Calu3 (cell line): ENCODE measurements at regions not wholly inside any gene's neighbourhood (a gene's known extent, or its start where the extent isn't known, plus 50 kb on each side); places are given as distances from the start of the nearest gene placed in this dataset.
"Not testable (repeated sequence)": the region's sequence is repeated elsewhere in the genome, so short reads cannot be mapped to it uniquely, and the experiment has no call there.

Experiments
- BruUV-seq: library from RNA; stranded (reverse); fragments of 400-500 nt; replicated peaks from 2 replicates; lab custom pipeline; 2021; lab: Mats Ljungman, UMichigan
- CTCF ChIA-PET: fragments of 300-600 bp; sonication (Branson Sonifier 250); formaldehyde crosslinking; loops from one replicate; lab custom pipeline; 2022; ENCODE audit warnings: antibody characterized with exemption; lab: Charles Lee
- DNase-seq: peaks from one replicate; pipeline ENCODE4 v3.0.0; 2022
- H3K27ac Mint-ChIP-seq: one replicate; pipeline ENCODE4 v1.8.0; 2022; ENCODE audit warnings: mixed read lengths; ENCODE audit not compliant: unreplicated experiment
- H3K27me3 Mint-ChIP-seq: one replicate; pipeline ENCODE4 v1.8.0; 2022; ENCODE audit warnings: mixed read lengths; ENCODE audit not compliant: unreplicated experiment
- H3K36me3 Mint-ChIP-seq: one replicate; pipeline ENCODE4 v1.8.0; 2022; ENCODE audit warnings: mild to moderate bottlenecking, moderate library complexity, mixed read lengths; ENCODE audit not compliant: insufficient read depth, unreplicated experiment
- H3K4me1 Mint-ChIP-seq: one replicate; pipeline ENCODE4 v1.8.0; 2022; ENCODE audit warnings: mild to moderate bottlenecking, low read depth, mixed read lengths; ENCODE audit not compliant: unreplicated experiment
- H3K4me3 Mint-ChIP-seq: one replicate; pipeline ENCODE4 v1.8.0; 2022; ENCODE audit warnings: mild to moderate bottlenecking, low read depth, moderate library complexity, mixed read lengths; ENCODE audit not compliant: unreplicated experiment
- H3K9me3 Mint-ChIP-seq: one replicate; pipeline ENCODE4 v1.8.0; 2022; ENCODE audit warnings: low read depth, mixed read lengths; ENCODE audit not compliant: unreplicated experiment
- intact Hi-C: fragments of 100-400 bp; cut with micrococcal nuclease; formaldehyde crosslinking; loops from one replicate; pipeline ENCODE4 v1.10.0; 2022; ENCODE audit not compliant: unreplicated experiment
- TF ChIP-seq, protein P1 (sequence below): fragments of 200-600 bp; IDR thresholded peaks from one replicate; pipeline ENCODE4 v1.8.0; 2022; ENCODE audit warnings: antibody characterized with exemption; ENCODE audit not compliant: unreplicated experiment

DNA sequence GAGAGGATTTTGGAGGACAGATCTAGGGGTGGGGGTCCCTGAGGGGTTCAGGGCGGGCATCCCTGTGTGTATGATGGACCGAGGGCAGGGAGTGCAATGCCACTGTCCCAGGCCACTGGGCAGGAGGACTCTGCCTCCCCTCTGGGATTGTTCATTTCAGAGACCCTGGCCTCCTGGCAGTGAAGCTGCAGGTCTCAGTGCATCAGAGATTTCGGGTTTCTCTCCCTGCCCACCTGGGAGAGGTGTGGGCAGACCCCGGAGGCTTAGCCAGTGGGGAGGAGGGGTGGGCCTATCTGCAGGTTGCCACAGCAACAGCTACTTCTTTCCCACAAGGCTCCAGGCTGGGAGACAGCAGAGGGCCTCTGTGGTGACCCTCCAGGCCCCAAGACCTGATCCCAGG lies 80.1 kb upstream of the LRPAP1 start:
- BruUV-seq = no TSS peak
- DNase-seq = no peak
- Mint-ChIP-seq H3K4me3 (no peak overlapping the region), H3K27me3 (peaks cover 73% of the 10 kb centered on the region), H3K27ac (no peak overlapping the region), H3K9me3 (peaks cover 3% of the 10 kb centered on the region), H3K36me3 (no peaks in the 10 kb centered on the region), H3K4me1 (peaks cover 10% of the 10 kb centered on the region)
- intact Hi-C loops = no loop called here
- CTCF ChIA-PET = no interaction called here
- TF ChIP-seq, protein P1, sequence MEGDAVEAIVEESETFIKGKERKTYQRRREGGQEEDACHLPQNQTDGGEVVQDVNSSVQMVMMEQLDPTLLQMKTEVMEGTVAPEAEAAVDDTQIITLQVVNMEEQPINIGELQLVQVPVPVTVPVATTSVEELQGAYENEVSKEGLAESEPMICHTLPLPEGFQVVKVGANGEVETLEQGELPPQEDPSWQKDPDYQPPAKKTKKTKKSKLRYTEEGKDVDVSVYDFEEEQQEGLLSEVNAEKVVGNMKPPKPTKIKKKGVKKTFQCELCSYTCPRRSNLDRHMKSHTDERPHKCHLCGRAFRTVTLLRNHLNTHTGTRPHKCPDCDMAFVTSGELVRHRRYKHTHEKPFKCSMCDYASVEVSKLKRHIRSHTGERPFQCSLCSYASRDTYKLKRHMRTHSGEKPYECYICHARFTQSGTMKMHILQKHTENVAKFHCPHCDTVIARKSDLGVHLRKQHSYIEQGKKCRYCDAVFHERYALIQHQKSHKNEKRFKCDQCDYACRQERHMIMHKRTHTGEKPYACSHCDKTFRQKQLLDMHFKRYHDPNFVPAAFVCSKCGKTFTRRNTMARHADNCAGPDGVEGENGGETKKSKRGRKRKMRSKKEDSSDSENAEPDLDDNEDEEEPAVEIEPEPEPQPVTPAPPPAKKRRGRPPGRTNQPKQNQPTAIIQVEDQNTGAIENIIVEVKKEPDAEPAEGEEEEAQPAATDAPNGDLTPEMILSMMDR = no peak

DNA sequence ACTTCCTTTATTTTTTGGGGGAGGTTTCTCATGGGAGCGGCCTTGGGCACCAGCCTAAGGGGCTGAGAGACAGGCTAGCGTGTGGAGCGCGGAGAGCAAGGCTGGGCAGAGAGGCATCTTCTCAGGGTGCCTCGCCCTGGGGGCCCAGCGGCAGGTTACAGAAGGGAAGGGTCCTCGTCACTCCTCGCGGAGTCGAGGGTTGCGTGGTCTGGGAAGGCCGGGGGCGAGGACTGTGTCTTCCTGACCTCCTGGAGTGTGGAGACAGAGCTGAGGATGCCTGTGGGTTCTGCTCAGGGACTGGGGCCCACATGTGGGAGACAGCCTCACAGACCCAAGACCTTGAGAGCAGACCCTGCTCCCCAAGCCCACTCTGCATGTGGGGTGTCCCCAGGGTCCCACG lies 79.6 kb upstream of the LRPAP1 start:
- Mint-ChIP-seq H3K9me3 (peaks cover 3% of the 10 kb centered on the region), H3K4me1 (peaks cover 10% of the 10 kb centered on the region), H3K27ac (no peak overlapping the region), H3K27me3 (peaks cover 68% of the 10 kb centered on the region), H3K4me3 (no peak overlapping the region), H3K36me3 (no peaks in the 10 kb centered on the region)
- BruUV-seq = no TSS peak
- TF ChIP-seq, protein P1 = no peak
- CTCF ChIA-PET = no interaction called here
- intact Hi-C loops = no loop called here
- no peak for DNase-seq

DNA sequence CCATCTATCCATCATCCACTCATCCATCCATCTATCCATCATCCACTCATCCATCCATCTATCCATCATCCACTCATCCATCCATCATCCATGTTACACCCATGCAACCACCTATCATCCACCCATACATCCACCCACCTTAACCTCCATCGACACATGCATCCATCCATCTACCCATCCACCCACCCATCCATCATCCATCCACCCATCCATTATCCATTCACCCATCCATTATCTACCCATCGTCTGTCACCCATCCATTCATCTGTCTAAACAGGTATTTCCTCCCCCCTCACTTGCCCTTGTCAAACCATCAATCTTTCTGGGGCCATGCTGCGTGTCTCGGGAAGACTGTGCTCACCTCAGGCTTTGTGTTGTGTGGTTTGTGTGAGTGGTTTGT lies 78.6 kb upstream of the LRPAP1 start:
- H3K36me3 Mint-ChIP-seq, H3K4me1 Mint-ChIP-seq, intact Hi-C loops, H3K4me3 Mint-ChIP-seq, CTCF ChIA-PET, BruUV-seq, H3K27ac Mint-ChIP-seq, DNase-seq, H3K9me3 Mint-ChIP-seq: not testable (repeated sequence)
- peaks cover 59% of the 10 kb centered on the region for H3K27me3 Mint-ChIP-seq

DNA sequence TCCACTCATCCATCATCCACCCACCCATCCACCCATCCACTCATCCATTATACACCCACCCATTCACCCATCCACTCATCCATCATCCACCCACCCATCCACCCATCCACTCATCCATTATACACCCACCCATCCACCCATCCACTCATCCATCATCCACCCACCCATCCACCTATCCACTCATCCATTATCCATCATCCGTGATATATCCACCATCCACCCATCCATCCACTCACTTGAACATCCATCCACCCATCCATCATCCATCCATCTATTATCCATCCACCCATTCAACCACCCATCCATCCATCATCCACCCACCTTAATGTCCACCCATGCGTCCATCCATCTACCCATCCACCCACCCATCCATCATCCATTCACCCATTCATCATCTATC lies 77.7 kb upstream of the LRPAP1 start:
- H3K9me3 Mint-ChIP-seq, DNase-seq, H3K4me3 Mint-ChIP-seq, intact Hi-C loops, BruUV-seq, H3K36me3 Mint-ChIP-seq, CTCF ChIA-PET, H3K27ac Mint-ChIP-seq, H3K4me1 Mint-ChIP-seq: not testable (repeated sequence)
- H3K27me3 Mint-ChIP-seq = peaks cover 50% of the 10 kb centered on the region

DNA sequence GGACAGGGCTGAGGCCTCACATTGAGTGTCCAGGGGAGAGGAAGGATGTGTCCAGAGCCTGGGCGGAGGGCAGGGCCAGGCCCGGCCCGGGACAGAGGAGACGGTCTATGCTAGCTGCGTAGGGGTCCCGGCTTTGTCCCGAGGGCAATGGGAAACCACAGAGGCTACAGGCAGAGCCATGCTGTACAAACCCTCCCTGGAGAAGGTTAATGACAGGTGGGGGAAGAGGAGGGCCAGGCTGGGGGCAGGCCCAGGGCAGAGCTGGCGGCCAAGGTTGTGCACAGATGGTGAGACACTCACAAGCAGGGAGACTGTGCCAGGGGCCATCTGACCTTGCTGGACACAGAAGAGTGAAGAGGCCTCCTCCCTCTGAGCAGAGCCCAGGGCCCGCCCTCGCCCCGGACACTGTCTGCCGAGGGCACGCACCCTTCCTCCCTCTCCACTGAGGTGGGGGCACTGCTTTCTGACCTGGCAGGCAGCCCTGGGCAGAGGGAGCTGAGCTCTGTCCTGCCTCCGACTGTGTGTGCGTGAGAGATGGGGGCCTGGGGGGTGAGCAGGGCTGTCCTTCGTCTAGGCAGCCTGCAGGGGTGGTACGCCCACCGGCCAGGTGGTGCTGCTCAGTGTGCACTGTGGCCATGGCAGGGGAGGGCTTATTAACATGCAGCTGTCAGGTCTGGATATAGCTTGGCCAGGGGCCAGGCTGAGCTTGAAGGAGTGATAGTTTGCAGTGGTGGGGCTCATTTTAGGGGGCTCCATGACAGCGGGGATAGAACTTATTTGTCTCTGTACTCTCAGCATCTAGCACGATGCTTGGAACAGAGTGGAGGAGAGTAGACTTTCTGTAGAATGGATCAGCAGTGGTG lies 75.7 kb upstream of the LRPAP1 start:
- H3K4me1 Mint-ChIP-seq = no peaks in the 10 kb centered on the region
- TF ChIP-seq, protein P1 = no peak
- intact Hi-C loops = no loop called here
- no peak for DNase-seq
- CTCF ChIA-PET = no interaction called here
- BruUV-seq = no TSS peak
- H3K9me3 Mint-ChIP-seq = no peaks in the 10 kb centered on the region
- peaks cover 33% of the 10 kb centered on the region for H3K27me3 Mint-ChIP-seq
- no peak overlapping the region for H3K27ac Mint-ChIP-seq
- H3K4me3 Mint-ChIP-seq = no peak overlapping the region
- no peaks in the 10 kb centered on the region for H3K36me3 Mint-ChIP-seq

DNA sequence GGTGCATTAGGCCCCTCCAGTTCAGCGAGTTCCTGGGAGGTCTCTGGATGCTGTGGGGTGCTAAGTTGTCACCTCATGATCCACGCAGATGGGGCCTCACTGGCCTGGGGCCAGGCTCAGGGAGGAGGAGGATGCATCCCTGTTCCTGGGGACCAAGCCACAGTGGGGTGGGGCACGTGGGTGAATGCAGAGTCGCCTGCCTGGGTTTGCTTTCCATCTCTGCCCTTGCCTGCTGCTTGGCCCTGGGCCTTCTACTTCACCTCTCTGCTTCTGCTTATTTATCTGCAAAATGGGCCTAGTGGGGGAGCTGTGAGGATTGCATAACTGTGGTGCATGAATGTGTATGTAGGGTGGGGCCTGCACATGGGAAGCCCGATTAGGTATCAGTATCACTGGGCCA lies 74.6 kb upstream of the LRPAP1 start:
- H3K9me3 Mint-ChIP-seq, intact Hi-C loops, DNase-seq, BruUV-seq, H3K36me3 Mint-ChIP-seq, H3K4me3 Mint-ChIP-seq, H3K27ac Mint-ChIP-seq, H3K4me1 Mint-ChIP-seq, CTCF ChIA-PET: not testable (repeated sequence)
- peaks cover 39% of the 10 kb centered on the region for H3K27me3 Mint-ChIP-seq

DNA sequence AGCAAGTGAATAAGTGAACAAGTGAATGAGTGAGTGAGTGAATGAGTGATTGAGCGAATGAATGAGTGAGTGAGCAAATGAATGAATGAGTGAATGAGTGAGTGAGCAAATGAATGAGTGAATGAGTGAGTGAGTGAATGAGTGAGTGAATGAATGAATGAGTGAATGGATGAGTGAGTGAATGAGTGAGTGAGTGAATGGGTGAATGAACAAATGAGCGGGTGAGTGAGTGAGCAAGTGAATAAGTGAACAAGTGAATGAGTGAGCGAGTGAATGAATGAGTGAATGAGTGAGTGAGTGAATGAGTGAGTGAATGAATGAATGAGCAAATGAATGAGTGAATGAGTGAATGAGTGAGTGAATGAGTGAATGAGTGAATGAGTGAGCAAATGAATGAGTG lies 74.0 kb upstream of the LRPAP1 start:
- H3K27me3 Mint-ChIP-seq = peaks cover 36% of the 10 kb centered on the region
- DNase-seq, BruUV-seq, H3K4me1 Mint-ChIP-seq, H3K27ac Mint-ChIP-seq, H3K36me3 Mint-ChIP-seq, intact Hi-C loops, H3K4me3 Mint-ChIP-seq, CTCF ChIA-PET, H3K9me3 Mint-ChIP-seq: not testable (repeated sequence)
